ENCODE measurements at regions not wholly inside any gene's neighbourhood (a gene's known extent, or its start where the extent isn't known, plus 50 kb on each side); places are given as distances from the start of the nearest gene placed in this dataset.

DNA sequence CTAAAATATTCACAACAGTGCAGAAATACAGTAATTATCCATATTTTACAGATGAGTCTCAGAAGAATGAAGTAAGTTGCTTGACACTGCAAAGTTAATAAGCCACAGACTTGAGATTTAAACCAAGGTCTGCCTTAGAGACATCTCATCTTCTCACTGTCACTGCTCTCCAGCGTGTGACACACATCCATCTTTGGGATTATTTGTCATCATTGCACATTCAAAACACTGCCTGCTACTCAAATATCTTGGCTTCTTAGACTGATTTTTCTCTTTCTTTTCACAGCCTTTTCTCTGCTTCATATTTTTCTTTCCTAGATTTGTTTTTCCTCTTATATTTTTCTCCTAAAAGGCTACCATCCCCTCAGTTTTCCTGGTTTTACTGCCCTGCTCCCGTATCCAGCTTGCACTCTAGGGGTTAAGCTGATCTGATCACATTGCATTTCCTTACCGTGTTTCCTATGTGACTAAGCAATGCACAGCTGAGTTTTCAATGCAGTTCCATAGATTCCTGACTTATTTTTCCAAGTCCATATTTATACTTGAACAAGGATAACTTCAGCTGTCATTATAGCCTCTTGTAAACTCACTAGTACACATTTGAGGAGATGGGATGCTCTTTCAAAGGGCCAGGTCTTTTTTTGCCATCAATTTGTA, 353.0 kb downstream of the PLK2 start:
- TF ChIP-seq, protein P1, sequence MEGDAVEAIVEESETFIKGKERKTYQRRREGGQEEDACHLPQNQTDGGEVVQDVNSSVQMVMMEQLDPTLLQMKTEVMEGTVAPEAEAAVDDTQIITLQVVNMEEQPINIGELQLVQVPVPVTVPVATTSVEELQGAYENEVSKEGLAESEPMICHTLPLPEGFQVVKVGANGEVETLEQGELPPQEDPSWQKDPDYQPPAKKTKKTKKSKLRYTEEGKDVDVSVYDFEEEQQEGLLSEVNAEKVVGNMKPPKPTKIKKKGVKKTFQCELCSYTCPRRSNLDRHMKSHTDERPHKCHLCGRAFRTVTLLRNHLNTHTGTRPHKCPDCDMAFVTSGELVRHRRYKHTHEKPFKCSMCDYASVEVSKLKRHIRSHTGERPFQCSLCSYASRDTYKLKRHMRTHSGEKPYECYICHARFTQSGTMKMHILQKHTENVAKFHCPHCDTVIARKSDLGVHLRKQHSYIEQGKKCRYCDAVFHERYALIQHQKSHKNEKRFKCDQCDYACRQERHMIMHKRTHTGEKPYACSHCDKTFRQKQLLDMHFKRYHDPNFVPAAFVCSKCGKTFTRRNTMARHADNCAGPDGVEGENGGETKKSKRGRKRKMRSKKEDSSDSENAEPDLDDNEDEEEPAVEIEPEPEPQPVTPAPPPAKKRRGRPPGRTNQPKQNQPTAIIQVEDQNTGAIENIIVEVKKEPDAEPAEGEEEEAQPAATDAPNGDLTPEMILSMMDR (IDR thresholded peaks at IDR 0.05) = no peak
- TF ChIP-seq POLR2A (IDR thresholded peaks at IDR 0.05) (no peak), EP300 (IDR thresholded peaks at IDR 0.05) (no peak)
